22Rv1 (cell line): ENCODE measurements at regions not wholly inside any gene's neighbourhood (a gene's known extent, or its start where the extent isn't known, plus 50 kb on each side); places are given as distances from the start of the nearest gene placed in this dataset.

Source experiments
- ZFX ChIP-seq: fragments of 450-650 bp; IDR thresholded peaks from 2 replicates; pipeline ENCODE4 v1.6.1; 2017; ENCODE audit warnings: antibody characterized with exemption, borderline replicate concordance
- TF ChIP-seq, protein P1 (sequence below): fragments of 450-650 bp; IDR thresholded peaks from 2 replicates; pipeline ENCODE4 v1.5.1; 2017; ENCODE audit warnings: mild to moderate bottlenecking

DNA sequence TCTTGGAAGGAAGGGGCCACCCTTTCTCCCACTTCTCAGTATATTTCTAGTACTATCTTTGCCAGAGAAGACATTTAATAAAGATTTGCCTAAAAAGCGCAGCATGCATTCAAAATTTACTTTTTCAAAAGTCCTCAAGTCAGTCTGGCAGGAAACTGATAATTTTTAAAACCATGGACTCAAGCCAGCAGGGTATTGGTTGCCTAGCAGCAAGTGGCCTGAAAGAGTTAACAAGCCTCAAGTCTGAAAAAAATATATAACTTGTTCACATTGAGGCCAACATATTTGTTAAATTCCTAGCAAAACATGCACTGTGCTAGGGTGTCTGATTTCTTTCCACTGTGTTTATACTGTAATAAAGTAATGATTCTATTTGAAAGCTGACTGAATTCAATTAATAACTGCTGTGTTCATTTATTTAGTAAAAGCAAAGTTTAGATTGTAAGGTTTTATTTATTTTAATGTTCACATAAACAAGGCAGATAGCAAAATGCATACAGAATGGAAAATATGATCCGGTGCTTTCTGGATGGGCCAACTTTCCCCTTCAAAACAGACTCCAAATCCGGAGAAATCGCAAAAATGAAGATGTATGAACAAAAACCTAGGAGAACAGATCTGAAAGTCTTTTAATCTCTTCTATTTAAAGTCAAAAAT lies 218.5 kb upstream of the FGF13 start:
- TF ChIP-seq, protein P1, sequence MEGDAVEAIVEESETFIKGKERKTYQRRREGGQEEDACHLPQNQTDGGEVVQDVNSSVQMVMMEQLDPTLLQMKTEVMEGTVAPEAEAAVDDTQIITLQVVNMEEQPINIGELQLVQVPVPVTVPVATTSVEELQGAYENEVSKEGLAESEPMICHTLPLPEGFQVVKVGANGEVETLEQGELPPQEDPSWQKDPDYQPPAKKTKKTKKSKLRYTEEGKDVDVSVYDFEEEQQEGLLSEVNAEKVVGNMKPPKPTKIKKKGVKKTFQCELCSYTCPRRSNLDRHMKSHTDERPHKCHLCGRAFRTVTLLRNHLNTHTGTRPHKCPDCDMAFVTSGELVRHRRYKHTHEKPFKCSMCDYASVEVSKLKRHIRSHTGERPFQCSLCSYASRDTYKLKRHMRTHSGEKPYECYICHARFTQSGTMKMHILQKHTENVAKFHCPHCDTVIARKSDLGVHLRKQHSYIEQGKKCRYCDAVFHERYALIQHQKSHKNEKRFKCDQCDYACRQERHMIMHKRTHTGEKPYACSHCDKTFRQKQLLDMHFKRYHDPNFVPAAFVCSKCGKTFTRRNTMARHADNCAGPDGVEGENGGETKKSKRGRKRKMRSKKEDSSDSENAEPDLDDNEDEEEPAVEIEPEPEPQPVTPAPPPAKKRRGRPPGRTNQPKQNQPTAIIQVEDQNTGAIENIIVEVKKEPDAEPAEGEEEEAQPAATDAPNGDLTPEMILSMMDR, result no peak
- no peak for TF ChIP-seq ZFX
